ENCODE measurements at regions not wholly inside any gene's neighbourhood (a gene's known extent, or its start where the extent isn't known, plus 50 kb on each side); places are given as distances from the start of the nearest gene placed in this dataset.

- TF ChIP-seq, protein P1, sequence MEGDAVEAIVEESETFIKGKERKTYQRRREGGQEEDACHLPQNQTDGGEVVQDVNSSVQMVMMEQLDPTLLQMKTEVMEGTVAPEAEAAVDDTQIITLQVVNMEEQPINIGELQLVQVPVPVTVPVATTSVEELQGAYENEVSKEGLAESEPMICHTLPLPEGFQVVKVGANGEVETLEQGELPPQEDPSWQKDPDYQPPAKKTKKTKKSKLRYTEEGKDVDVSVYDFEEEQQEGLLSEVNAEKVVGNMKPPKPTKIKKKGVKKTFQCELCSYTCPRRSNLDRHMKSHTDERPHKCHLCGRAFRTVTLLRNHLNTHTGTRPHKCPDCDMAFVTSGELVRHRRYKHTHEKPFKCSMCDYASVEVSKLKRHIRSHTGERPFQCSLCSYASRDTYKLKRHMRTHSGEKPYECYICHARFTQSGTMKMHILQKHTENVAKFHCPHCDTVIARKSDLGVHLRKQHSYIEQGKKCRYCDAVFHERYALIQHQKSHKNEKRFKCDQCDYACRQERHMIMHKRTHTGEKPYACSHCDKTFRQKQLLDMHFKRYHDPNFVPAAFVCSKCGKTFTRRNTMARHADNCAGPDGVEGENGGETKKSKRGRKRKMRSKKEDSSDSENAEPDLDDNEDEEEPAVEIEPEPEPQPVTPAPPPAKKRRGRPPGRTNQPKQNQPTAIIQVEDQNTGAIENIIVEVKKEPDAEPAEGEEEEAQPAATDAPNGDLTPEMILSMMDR (IDR thresholded peaks at IDR 0.05), result no peak
- TF ChIP-seq POLR2A (IDR thresholded peaks at IDR 0.05) (no peak), EP300 (IDR thresholded peaks at IDR 0.05) (no peak)
These were observed 120.6 kb upstream of the TNRC6C start for GRCh38 chr17:77837917-77838316.

Data from upper lobe of left lung (tissue), 4 donors.